ENCODE measurements at regions not wholly inside any gene's neighbourhood (a gene's known extent, or its start where the extent isn't known, plus 50 kb on each side); places are given as distances from the start of the nearest gene placed in this dataset.
A peak's percentile ranks its signal among the peaks of the same experiment; 100 is the strongest.
"Not testable (repeated sequence)": the region's sequence is repeated elsewhere in the genome, so short reads cannot be mapped to it uniquely, and the experiment has no call there.

DNA sequence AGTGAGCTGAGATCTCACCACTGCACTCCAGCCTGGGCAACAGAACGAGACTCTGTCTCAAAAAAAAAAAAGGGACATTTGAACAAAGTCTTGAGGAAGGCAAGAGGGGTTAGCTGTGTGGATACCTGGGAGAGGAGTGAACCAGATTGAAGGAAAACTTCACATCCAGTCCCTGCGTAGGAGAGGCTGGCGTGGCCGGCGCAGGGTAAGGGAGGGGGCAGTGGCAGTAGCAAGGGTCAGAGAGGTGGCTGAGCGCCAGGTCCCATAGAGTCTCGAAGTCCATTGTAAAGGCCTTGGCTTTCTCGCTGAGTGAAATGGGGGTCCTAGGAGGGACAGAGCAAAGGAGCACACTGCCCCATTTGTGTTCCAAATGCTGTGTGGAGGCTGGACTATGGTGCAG lies 171.8 kb upstream of the WSCD1 start:
- DNase-seq (ENCODE audit: low read depth) = no peak

DNA sequence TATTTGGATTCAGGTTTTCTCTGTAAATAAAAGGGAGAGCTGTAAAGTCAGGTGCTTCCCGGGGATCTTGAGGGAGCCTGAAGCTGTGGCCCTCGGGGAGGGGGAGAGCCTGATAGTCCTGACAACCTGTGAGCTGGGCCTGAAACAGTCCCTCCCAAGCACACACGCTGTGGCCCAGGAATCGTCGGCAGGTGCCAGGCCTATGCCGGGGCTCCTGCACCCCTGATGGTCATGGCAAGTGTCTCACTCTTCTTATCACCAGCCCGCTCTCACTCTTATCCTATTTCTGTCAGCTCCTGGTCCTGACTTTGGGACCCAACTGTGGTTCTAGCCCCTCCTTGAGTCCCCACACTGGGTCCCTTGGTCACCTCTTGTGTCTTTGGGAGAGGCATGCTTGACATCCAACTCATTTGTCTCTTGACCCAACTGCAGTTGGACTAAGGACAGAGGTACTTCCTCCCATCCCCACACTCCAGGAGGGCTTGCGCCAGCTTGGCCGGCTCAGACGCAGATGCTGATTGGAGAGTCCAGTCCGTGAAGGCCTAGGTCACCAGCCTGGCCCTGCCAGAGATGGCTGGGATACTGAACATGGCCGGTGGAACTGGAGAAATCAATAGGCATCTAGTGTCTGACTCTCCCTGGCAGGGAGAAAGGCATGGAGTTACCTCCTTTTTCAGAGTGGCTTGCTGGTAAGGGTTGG lies 170.5 kb upstream of the WSCD1 start:
- DNase-seq (ENCODE audit: low read depth) = no peak

- DNase-seq (ENCODE audit: low read depth) = no peak
Observed at GRCh38 chr17:5901731-5902130, 168.4 kb upstream of the WSCD1 start.

DNA sequence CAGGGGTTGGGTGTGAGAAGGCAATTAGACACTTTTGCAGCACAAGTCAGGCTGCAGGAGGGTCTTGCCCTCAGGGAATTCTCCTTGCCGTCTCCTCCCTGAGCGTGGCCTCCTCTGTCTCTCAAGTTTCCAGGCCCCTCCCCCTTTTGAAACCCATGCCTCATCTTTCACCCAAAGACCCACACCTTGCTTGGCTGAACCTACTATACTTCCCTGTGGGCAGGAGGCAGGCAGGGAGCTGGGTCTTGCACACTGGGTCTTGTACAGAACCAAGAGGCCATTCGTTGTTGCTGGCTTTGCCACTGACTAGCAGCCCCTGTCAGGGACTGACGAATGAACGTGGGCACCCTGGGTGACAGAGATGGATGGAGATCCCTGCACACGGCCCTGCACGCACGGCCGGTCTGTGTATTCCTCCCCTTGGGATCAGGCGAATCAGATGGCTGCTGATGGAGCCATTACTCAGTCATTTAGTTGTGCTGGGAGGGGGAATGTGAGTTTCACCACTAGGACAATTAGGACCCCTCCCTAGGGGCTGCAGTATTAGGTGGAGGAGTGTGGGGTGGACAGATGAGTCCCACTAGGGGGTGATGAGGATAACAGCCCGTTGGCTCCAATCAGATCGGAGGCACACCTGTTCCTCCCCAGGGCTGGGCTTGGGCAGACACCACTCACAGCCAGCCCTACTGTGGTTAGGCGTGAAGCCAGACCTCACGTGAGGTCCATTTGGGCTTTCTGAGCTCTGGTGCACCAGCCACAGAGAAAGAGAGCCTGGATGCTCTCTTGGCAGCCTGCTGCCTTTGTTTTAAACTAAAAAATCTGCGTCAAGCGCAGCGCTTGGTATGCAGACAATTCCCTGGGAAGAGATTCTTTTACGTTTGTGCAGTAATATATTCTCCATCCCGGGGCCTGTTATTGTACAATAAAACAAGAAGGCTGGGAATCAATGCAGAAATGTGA lies 167.7 kb upstream of the WSCD1 start:
- no peak for DNase-seq (ENCODE audit: low read depth)

GRCh38 chr17:5911919-5912318 lies 158.3 kb upstream of the WSCD1 start:
- no peak for DNase-seq (ENCODE audit: low read depth)

DNA sequence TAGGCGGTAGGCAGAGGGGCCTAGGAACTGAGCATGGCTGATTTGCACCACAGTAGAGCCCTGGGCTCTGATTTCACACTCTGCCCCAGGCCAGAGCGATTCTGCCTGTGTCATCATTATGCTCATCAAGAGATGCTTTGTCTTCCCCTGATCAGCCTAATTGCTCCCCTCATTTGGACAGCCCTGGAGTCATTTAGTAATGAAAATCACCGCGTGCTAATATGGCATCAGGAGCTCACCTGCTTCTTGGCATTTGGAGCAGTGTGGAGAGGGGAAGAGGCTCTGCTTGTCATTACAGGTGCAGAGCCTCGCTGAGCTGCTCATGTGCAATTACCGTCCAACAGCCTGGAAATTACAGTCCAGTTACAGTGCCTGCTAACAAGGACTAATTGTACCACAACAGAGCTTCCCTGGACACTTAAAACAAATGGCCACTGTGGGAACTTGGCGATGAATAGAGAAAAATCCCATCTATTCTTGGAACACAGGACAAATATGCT lies 157.1 kb upstream of the WSCD1 start:
- DNase-seq (ENCODE audit: low read depth) = no peak

GRCh38 chr17:5913641-5914040 lies 156.5 kb upstream of the WSCD1 start:
- no peak for DNase-seq (ENCODE audit: low read depth)

GRCh38 chr17:5915337-5915736 lies 154.8 kb upstream of the WSCD1 start:
- DNase-seq (ENCODE audit: low read depth) = no peak

DNA sequence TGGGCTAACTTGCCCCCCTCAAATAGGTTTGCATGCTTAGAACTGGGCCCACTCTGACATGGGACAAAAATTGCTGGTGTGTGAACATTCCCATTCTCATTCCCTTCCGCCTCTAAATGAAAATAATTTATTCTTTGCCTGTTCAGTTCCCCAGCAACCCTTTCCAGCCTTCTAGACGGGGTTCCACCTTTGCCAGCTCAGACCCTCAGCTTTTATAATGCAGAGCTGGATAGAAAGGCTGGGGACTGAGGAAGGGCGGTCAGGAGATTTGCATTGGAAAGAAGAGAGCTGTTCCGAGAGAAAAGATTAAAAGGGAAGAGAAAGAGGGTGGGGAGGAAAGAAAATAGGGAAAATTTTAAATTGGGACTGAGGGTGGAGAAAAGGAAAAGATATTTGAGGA lies 151.1 kb upstream of the WSCD1 start:
- DNase-seq (ENCODE audit: low read depth) = no peak

GRCh38 chr17:5921512-5922282 lies 148.5 kb upstream of the WSCD1 start:
- DNase-seq (ENCODE audit: low read depth) = peak; percentile 69

DNA sequence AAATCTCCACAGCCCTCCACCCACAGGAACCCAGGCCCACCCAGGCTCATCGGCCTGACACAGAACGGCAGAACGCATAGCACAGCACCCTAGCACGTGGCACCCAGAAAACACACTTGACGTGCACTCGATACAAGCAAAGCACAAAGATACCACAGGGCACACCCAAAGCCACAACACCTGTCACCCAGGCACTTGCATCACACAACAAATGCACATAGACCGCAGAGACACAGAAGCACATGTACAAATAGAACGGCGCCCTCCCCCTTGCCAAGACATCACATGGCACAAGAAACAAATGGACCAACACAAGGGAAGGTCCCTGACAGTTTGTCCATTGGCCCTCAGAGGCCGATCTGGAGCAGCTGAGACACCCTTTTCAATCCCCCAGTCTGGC lies 147.7 kb upstream of the WSCD1 start:
- DNase-seq (ENCODE audit: low read depth) = no peak

- DNase-seq (ENCODE audit: low read depth) = no peak
Observed at GRCh38 chr17:5929721-5930120, 140.5 kb upstream of the WSCD1 start.

GRCh38 chr17:5930555-5930954 lies 139.6 kb upstream of the WSCD1 start:
- DNase-seq (ENCODE audit: low read depth) = not testable (repeated sequence)

GRCh38 chr17:5931616-5932015 lies 138.6 kb upstream of the WSCD1 start:
- DNase-seq (ENCODE audit: low read depth) = peak; percentile 15

DNA sequence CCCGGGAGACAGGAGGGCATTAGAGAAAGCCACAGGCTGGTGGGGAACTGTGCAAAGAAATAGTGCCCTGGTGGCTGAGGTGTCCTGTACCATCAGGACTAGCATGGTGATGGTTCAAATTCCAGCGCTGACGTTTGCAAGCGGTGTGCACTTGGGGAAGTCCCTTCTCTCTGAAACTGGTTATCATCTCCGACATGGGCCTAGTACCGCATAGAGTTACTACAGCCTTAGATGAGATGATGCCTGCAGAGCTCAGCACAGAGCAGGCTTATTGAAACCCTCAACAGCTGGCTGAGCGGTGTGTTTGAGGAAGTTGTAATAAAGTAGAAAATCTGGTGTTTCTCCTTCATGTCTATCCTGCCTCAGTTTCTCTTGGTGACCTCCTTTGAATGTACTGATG lies 136.7 kb upstream of the WSCD1 start:
- no peak for DNase-seq (ENCODE audit: low read depth)

DNA sequence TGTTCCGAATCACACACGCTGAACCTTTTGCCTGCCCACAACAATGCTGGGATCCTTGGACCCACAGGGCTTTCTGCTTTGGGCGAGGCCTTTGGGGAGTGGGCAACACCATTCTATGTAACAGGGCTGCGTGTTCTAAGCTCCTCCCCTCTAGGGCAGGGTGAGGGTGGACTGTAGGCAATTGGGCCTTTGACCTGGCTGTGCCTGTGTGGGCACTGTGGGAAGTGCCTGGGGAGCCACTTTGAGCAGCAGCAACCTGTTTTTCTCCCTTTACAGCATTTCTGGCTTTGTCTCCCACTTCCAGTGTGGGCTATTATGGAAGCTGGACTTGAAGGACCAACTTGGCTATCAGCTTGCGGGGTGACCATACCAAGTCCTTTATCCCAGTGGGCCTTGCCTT lies 128.9 kb upstream of the WSCD1 start:
- no peak for DNase-seq (ENCODE audit: low read depth)

GRCh38 chr17:5942687-5943086 lies 127.5 kb upstream of the WSCD1 start:
- DNase-seq (ENCODE audit: low read depth) = no peak

- DNase-seq (ENCODE audit: low read depth) = no peak
Observed at GRCh38 chr17:5943232-5943631, 126.9 kb upstream of the WSCD1 start.

DNA sequence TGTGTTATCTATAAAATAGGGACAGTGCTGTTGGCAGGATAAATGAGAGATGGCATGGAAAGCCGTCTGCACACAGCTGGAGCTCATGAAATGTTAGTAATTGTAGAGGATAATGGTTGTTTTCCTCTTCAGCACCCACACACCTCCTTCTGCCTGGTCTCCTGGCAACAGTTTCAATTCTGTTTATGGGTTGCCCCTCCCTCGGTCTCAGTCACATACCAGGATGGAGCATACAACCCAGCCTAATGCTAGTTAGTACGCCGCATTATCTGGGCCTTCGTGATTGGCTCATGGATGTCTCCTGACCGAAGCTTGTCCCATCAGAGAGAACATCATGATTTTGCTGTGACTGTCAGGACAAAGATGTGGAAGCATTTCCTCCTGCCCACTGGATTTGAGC lies 126.2 kb upstream of the WSCD1 start:
- DNase-seq (ENCODE audit: low read depth) = no peak

GRCh38 chr17:5947701-5948180 lies 122.4 kb upstream of the WSCD1 start:
- DNase-seq (ENCODE audit: low read depth) = no peak

DNA sequence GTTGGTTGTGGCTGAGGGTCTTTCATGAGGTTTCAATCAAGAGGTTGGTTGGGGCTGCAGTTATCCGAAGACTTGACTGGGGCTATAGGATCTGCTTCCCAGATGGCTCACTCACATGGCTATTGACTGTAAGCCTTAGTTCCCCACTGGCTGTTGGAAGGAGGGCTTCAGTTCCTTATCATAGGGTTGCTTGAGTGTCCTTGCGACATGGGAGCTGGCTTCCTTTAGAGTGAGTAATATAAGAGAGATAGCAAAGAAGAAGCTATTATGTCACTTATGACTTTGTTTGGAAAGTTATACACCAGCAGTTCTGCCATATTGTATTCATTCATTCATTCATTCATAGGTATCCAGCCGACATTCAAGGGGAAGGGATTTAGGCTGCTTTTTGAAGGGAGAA lies 121.4 kb upstream of the WSCD1 start:
- no peak for DNase-seq (ENCODE audit: low read depth)

- no peak for DNase-seq (ENCODE audit: low read depth)
Observed at GRCh38 chr17:5950878-5951277, 119.3 kb upstream of the WSCD1 start.

Measured in renal cortical epithelial cell (primary cell).